CD4-positive, alpha-beta T cell (primary cell): ENCODE measurements at regions not wholly inside any gene's neighbourhood (a gene's known extent, or its start where the extent isn't known, plus 50 kb on each side); places are given as distances from the start of the nearest gene placed in this dataset.
"Not testable (repeated sequence)": the region's sequence is repeated elsewhere in the genome, so short reads cannot be mapped to it uniquely, and the experiment has no call there.

Experiments
- ATAC-seq: fragments of 200-7000 bp; cut with Tn5 transposase; one replicate; pipeline ENCODE4 v1.10.0; 2022; ENCODE audit warnings: mild to moderate bottlenecking; ENCODE audit not compliant: poor library complexity
- CTCF ChIA-PET: fragments of 350-600 bp; sonication (Branson Sonifier 250); formaldehyde crosslinking; loops from one replicate; lab custom pipeline; 2021; ENCODE audit warnings: antibody characterized with exemption, inconsistent platforms; lab: Charles Lee
- POLR2A ChIA-PET: fragments of 350-600 bp; sonication (Branson Sonifier 250); formaldehyde crosslinking; loops from one replicate; lab custom pipeline; 2021; ENCODE audit warnings: antibody characterized with exemption, inconsistent platforms; lab: Charles Lee
- DNase-seq, 14 experiments: peaks; one replicate each; pipeline ENCODE4 v3.0.0-alpha.2; 2013 to 2020; ENCODE audit warnings: mixed read lengths in 2 of 14
- H3K27ac ChIP-seq, 2 donors: one replicate each; pipeline versions ENCODE4 v1.5.1 to v1.7.0; 2013; ENCODE audit warnings: low read length in 2 of 2, low read depth in 1 of 2, mild to moderate bottlenecking in 1 of 2
- H3K27me3 ChIP-seq, 2 experiments: 1 replicate in 1 of 2; 2 replicates in 1 of 2; pipeline versions ENCODE4 v1.6.1 to v1.7.0; 2013; ENCODE audit warnings: low read length in 2 of 2, control low read depth in 1 of 2, mild to moderate bottlenecking in 1 of 2, moderate library complexity in 1 of 2; ENCODE audit not compliant: insufficient read depth in 2 of 2, control insufficient read depth in 1 of 2
- H3K36me3 ChIP-seq: one replicate; pipeline ENCODE4 v1.6.1; 2013; ENCODE audit warnings: low read length, control low read depth; ENCODE audit not compliant: insufficient read depth
- H3K4me1 ChIP-seq: one replicate; pipeline ENCODE4 v1.6.1; 2013; ENCODE audit warnings: low read length, control low read depth; ENCODE audit not compliant: insufficient read depth
- H3K4me3 ChIP-seq: one replicate; pipeline ENCODE4 v1.5.1; 2013; ENCODE audit warnings: mild to moderate bottlenecking, low read length, moderate library complexity
- H3K9me3 ChIP-seq, 2 experiments: 1 replicate in 1 of 2; 2 replicates in 1 of 2; pipeline versions ENCODE4 v1.6.1 to v1.7.0; 2013; ENCODE audit warnings: low read length in 2 of 2, mild to moderate bottlenecking in 2 of 2, control low read depth in 1 of 2, moderate library complexity in 1 of 2; ENCODE audit not compliant: control insufficient read depth in 1 of 2, insufficient read depth in 1 of 2
- H3K27ac Mint-ChIP-seq: one replicate; pipeline ENCODE4 v1.8.0; 2020; ENCODE audit warnings: mixed read lengths
- H3K27me3 Mint-ChIP-seq: one replicate; pipeline ENCODE4 v1.8.0; 2021; ENCODE audit warnings: mixed read lengths
- H3K36me3 Mint-ChIP-seq: one replicate; pipeline ENCODE4 v1.8.0; 2021; ENCODE audit warnings: low read depth, mixed read lengths
- H3K4me1 Mint-ChIP-seq: one replicate; pipeline ENCODE4 v1.8.0; 2021; ENCODE audit warnings: low read depth, mixed read lengths
- H3K4me3 Mint-ChIP-seq: one replicate; pipeline ENCODE4 v1.8.0; 2020; ENCODE audit warnings: mild to moderate bottlenecking, mixed read lengths
- H3K9me3 Mint-ChIP-seq: one replicate; pipeline ENCODE4 v1.8.0; 2020; ENCODE audit warnings: mixed read lengths
- CTCF ChIP-seq: fragments of 200-600 bp; IDR thresholded peaks from one replicate; pipeline ENCODE4 v1.8.0; 2022; ENCODE audit warnings: antibody characterized with exemption, mild to moderate bottlenecking
- intact Hi-C, 2 experiments: fragments of 100-400 bp; cut with DNase I in 1 of 2; cut with micrococcal nuclease in 1 of 2; formaldehyde crosslinking; loops; one replicate each; pipeline versions ENCODE4 v1.15.1 to v1.9.0; 2023 to 2025; cut with DNase I, micrococcal nuclease

- intact Hi-C loops = no loop called here
- POLR2A ChIA-PET = no interaction called here
- peaks cover 0 to 12% of the 10 kb centered on the region in 2 experiments for H3K9me3 ChIP-seq
- Mint-ChIP-seq H3K36me3 (no peaks in the 10 kb centered on the region), H3K4me3 (peak overlapping the region; percentile 73), H3K27ac (no peak overlapping the region), H3K4me1 (peaks cover 42% of the 10 kb centered on the region), H3K27me3 (peaks cover 81% of the 10 kb centered on the region), H3K9me3 (no peaks in the 10 kb centered on the region)
- peaks cover 49% of the 10 kb centered on the region for H3K4me1 ChIP-seq
- peak; percentile 54 to 87 (median 69) for DNase-seq
- no peaks in the 10 kb centered on the region for H3K36me3 ChIP-seq
- peaks cover 29 to 37% of the 10 kb centered on the region in 2 experiments for H3K27me3 ChIP-seq
- no peak overlapping the region for H3K27ac ChIP-seq
- TF ChIP-seq CTCF = no peak
- peak; percentile 50 for ATAC-seq
- peak overlapping the region; percentile 34 for H3K4me3 ChIP-seq
- CTCF ChIA-PET = no interaction called here
These were observed 169.3 kb upstream of the ZNF337 start for GRCh38 chr20:25865715-25866656.

GRCh38 chr20:25864963-25865714 is 168.5 kb upstream of the ZNF337 start:
- CTCF ChIA-PET = not testable (repeated sequence)

GRCh38 chr20:25864326-25864962 is 167.8 kb upstream of the ZNF337 start:
- Histone ChIP-seq H3K4me1 (peaks cover 64% of the 10 kb centered on the region), H3K27ac (no peak overlapping the region), H3K36me3 (no peaks in the 10 kb centered on the region), H3K9me3 (peaks cover 0 to 27% of the 10 kb centered on the region in 2 experiments), H3K27me3 (peaks cover 43 to 50% of the 10 kb centered on the region in 2 experiments), H3K4me3 (no peak overlapping the region)
- intact Hi-C loops = no loop called here
- no peak for TF ChIP-seq CTCF
- Mint-ChIP-seq H3K4me1 (peaks cover 57% of the 10 kb centered on the region), H3K36me3 (no peaks in the 10 kb centered on the region), H3K27me3 (peaks cover 97% of the 10 kb centered on the region), H3K9me3 (no peaks in the 10 kb centered on the region), H3K4me3 (peak overlapping the region; percentile 73), H3K27ac (no peak overlapping the region)
- POLR2A ChIA-PET = no interaction called here
- peak in 1 of 14 experiments; percentile 10 for DNase-seq
- ATAC-seq = no peak
- CTCF ChIA-PET = no interaction called here

More at GRCh38 chr20:25864963-25865714, 168.5 kb upstream of the ZNF337 start:
- H3K27ac ChIP-seq, POLR2A ChIA-PET, H3K9me3 Mint-ChIP-seq, ATAC-seq, H3K36me3 Mint-ChIP-seq, H3K27ac Mint-ChIP-seq, H3K36me3 ChIP-seq, intact Hi-C loops: not testable (repeated sequence)
- Mint-ChIP-seq H3K4me1 (peaks cover 50% of the 10 kb centered on the region), H3K4me3 (peak overlapping the region; percentile 73), H3K27me3 (peaks cover 90% of the 10 kb centered on the region)
- peak in 1 of 14 experiments; percentile 18 for DNase-seq
- peaks cover 0 to 20% of the 10 kb centered on the region in 2 experiments for H3K9me3 ChIP-seq
- peaks cover 57% of the 10 kb centered on the region for H3K4me1 ChIP-seq
- peak overlapping the region; percentile 34 for H3K4me3 ChIP-seq
- peaks cover 37 to 43% of the 10 kb centered on the region in 2 experiments for H3K27me3 ChIP-seq
